ENCODE measurements at regions not wholly inside any gene's neighbourhood (a gene's known extent, or its start where the extent isn't known, plus 50 kb on each side); places are given as distances from the start of the nearest gene placed in this dataset.

- FAIRE-seq (no peak), DNase-seq (ENCODE audit: insufficient read length, low spot score) (peak; percentile 2)
Measured at GRCh38 chr2:13558368-13558767, 841.6 kb downstream of the TRIB2 start.

GRCh38 chr2:13560322-13560721 lies 843.6 kb downstream of the TRIB2 start:
- DNase-seq (ENCODE audit: insufficient read length, low spot score), result no peak
- FAIRE-seq, result no peak

GRCh38 chr2:13572466-13572865 lies 855.7 kb downstream of the TRIB2 start:
- DNase-seq (ENCODE audit: insufficient read length, low spot score) (no peak), FAIRE-seq (no peak)

GRCh38 chr2:13574831-13575230 lies 858.1 kb downstream of the TRIB2 start:
- no peak for DNase-seq (ENCODE audit: insufficient read length, low spot score)
- no peak for FAIRE-seq

- FAIRE-seq (no peak), DNase-seq (ENCODE audit: insufficient read length, low spot score) (no peak)
Measured at GRCh38 chr2:13576406-13577036, 859.8 kb downstream of the TRIB2 start.

GRCh38 chr2:13578547-13578946 lies 861.8 kb downstream of the TRIB2 start:
- FAIRE-seq, result no peak

DNA sequence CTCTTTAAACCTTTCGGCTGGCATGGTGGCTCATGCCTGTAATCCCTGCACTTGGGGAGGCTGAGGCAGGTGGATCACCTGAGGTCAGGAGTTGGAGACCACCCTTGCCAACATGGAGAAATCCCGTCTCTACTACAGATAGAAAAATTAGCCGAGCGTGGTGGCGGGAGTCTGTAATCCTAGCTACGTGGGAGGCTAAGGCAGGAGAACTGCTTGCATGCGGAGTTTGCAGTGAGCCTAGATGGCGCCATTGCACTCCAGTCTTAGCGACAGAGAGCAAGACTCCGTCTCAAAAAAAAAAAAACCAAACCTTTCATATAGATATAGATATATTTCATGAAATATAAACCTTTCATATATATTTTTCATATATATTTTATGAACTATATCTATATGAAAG lies 864.7 kb downstream of the TRIB2 start:
- FAIRE-seq (no peak), DNase-seq (ENCODE audit: insufficient read length, low spot score) (no peak)

More at GRCh38 chr2:13578547-13578946, 861.8 kb downstream of the TRIB2 start:
- DNase-seq (ENCODE audit: insufficient read length, low spot score), result no peak

DNA sequence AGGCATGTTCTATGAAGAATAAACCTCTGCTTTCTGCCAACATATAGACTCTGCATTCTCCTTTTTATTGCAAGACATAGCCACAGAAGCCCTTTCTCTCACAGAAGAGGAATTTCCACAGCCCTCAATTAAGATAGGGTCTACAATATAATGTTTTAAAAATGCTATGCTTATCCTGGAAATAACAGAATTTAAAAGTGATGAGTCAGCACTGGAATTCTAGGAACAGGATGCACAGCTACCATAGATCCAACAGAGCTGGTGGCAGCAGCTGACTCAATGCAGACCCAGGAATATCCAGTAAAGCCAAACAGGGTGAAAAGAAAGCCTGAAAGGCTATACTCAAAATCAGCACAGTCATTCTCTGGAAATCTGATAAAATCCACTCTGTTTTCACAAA lies 866.9 kb downstream of the TRIB2 start:
- FAIRE-seq, result no peak
- no peak for DNase-seq (ENCODE audit: insufficient read length, low spot score)

DNA sequence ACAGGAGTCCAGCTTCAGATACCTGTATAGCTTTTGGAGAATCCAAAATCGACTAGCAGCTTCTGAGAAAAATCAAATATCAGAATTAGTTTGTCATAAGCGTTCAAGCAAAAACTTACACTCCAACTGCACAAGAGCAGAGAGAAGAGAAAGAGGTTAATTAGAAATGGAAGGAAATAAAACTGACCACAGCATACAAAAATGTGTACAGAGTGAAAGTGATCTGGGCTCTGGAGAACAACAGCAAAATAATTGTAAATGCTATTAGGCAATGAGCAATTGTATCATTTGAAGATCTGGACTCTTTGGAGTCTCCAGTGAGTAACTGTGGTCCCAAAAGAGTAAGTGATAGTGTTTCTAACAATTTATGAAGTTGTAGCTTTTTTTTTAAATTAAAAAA lies 867.3 kb downstream of the TRIB2 start:
- no peak for DNase-seq (ENCODE audit: insufficient read length, low spot score)
- no peak for FAIRE-seq

GRCh38 chr2:13585732-13586131 lies 869.0 kb downstream of the TRIB2 start:
- FAIRE-seq, result no peak
- DNase-seq (ENCODE audit: insufficient read length, low spot score), result no peak

- DNase-seq (ENCODE audit: insufficient read length, low spot score), result no peak
- peak; percentile 23 for FAIRE-seq
Measured at GRCh38 chr2:13596233-13596632, 879.5 kb downstream of the TRIB2 start.

DNA sequence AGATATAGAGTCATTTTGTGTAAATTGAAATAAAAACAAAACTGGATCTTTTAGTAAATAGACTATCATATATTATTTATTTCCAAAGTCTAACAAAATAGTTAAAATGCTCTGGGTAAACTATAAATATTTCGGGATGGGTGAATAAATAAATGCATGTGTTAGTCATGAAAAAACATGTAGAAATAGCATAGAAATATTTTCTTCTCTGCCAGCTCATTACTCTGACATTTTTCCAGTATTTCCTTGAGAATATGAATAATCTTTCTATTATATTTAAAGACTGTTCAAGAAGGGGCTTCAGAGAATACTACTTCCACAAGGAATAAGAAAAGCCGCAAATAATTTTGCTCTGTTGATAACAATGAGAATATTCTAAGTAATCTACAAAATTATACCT lies 880.4 kb downstream of the TRIB2 start:
- DNase-seq (ENCODE audit: insufficient read length, low spot score) (no peak), FAIRE-seq (no peak)

GRCh38 chr2:13601506-13601905 lies 884.8 kb downstream of the TRIB2 start:
- no peak for FAIRE-seq
- DNase-seq (ENCODE audit: insufficient read length, low spot score), result no peak

DNA sequence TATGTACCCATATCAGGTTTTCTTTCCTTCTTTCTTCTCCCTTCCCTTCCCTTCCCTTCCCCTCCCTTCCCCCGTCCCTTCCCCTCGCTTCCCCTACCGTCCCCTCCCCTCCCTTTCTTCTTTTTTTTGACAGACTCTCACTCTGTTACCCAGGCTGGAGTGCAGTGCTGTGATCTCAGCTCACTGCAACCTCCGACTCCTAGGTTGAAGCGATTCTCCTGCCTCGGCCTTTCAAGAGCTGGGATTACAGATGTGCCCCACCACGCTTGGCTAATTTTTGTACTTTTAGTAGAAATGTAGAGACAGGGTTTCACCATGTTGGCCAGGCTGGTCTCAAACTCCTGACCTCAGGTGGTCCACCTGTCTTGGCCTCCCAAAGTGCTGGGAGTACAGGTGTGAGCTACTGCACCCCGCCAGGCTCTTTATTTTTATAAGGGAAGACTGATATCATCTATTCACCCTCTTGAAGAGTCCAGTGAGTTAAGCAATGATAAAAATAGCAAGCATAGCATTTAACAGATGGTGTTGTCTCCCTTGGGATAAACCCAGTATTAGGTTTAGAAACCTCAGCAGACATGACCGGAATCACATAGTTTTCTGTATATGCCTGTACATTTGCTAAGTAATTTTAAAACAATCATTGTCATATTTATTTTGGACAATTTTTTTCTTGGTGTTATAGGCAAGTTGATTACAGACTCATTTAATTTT lies 888.4 kb downstream of the TRIB2 start:
- DNase-seq (ENCODE audit: insufficient read length, low spot score) (no peak), FAIRE-seq (no peak)

DNA sequence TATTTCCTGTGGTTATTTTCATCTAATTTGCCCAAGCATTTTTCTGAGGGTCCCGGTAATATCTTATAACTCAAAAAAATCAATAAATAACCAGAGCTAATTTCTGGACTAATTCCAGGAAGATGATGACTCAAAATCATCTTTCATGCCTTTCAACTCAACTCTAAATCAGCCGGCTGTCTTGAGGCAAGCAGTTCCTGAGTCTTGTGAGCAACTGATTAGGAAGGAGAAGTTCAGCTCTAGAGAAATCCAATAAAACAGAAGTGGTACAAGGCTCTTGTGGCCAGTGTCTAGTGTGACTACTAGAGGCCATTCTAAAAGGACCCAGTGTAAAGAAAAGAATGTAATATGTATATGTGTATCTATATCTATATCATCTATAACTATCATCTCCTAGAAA lies 890.4 kb downstream of the TRIB2 start:
- DNase-seq (ENCODE audit: insufficient read length, low spot score), result no peak
- no peak for FAIRE-seq

DNA sequence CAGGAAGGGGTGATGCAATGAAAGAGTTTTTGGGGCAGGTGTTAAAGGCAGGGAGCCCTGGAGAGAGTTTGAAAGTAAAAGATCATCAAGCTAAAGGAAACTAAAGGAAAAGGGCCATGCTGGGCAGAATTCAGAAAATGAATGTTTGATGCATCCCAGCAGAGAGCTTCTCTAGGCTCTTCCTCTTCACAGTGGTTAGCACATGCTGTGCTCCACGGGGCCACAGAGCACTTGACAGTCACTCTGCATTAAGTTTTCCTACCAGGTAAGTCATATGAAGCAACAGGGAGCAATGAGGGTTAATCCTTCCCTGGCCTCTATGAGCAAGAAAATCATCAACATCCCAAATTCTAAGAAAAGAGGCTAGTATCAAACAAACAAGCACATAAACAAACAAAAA lies 895.2 kb downstream of the TRIB2 start:
- FAIRE-seq (no peak), DNase-seq (ENCODE audit: insufficient read length, low spot score) (no peak)

GRCh38 chr2:13616059-13616458 lies 899.3 kb downstream of the TRIB2 start:
- DNase-seq (ENCODE audit: insufficient read length, low spot score) (no peak), FAIRE-seq (no peak)

- FAIRE-seq, result no peak
Measured at GRCh38 chr2:13616616-13617015, 899.9 kb downstream of the TRIB2 start.

DNA sequence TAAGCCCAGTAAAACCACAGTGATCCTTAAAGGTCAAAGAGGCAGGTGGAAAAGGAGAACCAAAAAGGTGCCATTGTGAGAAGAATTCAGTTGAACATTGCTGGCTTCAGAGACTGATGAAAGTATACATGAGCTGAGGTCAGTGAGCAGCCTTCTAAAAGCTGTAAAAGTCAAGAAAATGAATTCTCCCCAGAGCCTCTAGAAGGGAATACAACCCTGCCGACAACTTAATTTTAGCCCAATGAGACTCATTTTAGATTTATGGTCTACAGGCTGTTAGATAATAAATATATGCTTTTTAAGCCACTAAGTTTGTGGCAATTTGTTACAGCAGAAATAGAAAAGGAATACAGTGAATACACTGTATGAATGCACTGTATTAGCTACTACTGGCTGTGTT lies 911.4 kb downstream of the TRIB2 start:
- FAIRE-seq (no peak), DNase-seq (ENCODE audit: insufficient read length, low spot score) (no peak)

More at GRCh38 chr2:13616616-13617015, 899.9 kb downstream of the TRIB2 start:
- DNase-seq (ENCODE audit: insufficient read length, low spot score), result no peak

- no peak for FAIRE-seq
Measured at GRCh38 chr2:13638181-13638580, 921.4 kb downstream of the TRIB2 start.

GRCh38 chr2:13649918-13650317 lies 933.2 kb downstream of the TRIB2 start:
- FAIRE-seq (no peak), DNase-seq (ENCODE audit: insufficient read length, low spot score) (no peak)

More at GRCh38 chr2:13638181-13638580, 921.4 kb downstream of the TRIB2 start:
- no peak for DNase-seq (ENCODE audit: insufficient read length, low spot score)

GRCh38 chr2:13650586-13651180 lies 933.9 kb downstream of the TRIB2 start:
- FAIRE-seq, result no peak
- no peak for DNase-seq (ENCODE audit: insufficient read length, low spot score)

All from HTR-8/SVneo (cell line).